Amygdala (tissue), 56 donors: ENCODE measurements at regions not wholly inside any gene's neighbourhood (a gene's known extent, or its start where the extent isn't known, plus 50 kb on each side); places are given as distances from the start of the nearest gene placed in this dataset.

Experiments
- DNase-seq, 56 donors: peaks; one replicate each; lab custom pipeline; 2025; lab: John Stamatoyannopoulos, UW

GRCh38 chr7:13165854-13166253 is 478.4 kb downstream of the ARL4A start:
- DNase-seq, result no peak

GRCh38 chr7:13166801-13167200 is 479.4 kb downstream of the ARL4A start:
- no peak for DNase-seq

GRCh38 chr7:13169356-13169755 is 481.9 kb downstream of the ARL4A start:
- DNase-seq, result no peak

- DNase-seq, result no peak
Measured at GRCh38 chr7:13174991-13175390, 487.6 kb downstream of the ARL4A start.

- no peak for DNase-seq
Measured at GRCh38 chr7:13179011-13179582, 491.7 kb downstream of the ARL4A start.

GRCh38 chr7:13179775-13180523 is 492.5 kb downstream of the ARL4A start:
- DNase-seq, result no peak

GRCh38 chr7:13181216-13181615 is 493.8 kb downstream of the ARL4A start:
- peak in 10 of 56 donors; percentile 2 to 34 (median 6) for DNase-seq

GRCh38 chr7:13185139-13185538 is 497.7 kb downstream of the ARL4A start:
- no peak for DNase-seq

GRCh38 chr7:13188236-13188805 is 500.9 kb downstream of the ARL4A start:
- DNase-seq, result peak in 1 of 56 donors; percentile 5

GRCh38 chr7:13188922-13189321 is 501.5 kb downstream of the ARL4A start:
- no peak for DNase-seq

GRCh38 chr7:13189668-13190067 is 502.2 kb downstream of the ARL4A start:
- no peak for DNase-seq

GRCh38 chr7:13197501-13197900 is 510.1 kb downstream of the ARL4A start:
- no peak for DNase-seq

- DNase-seq, result no peak
Measured at GRCh38 chr7:13198036-13198435, 510.6 kb downstream of the ARL4A start.

- no peak for DNase-seq
Measured at GRCh38 chr7:13198727-13199126, 511.3 kb downstream of the ARL4A start.

GRCh38 chr7:13201628-13202027 is 514.2 kb downstream of the ARL4A start:
- no peak for DNase-seq

- no peak for DNase-seq
Measured at GRCh38 chr7:13217768-13218167, 530.3 kb downstream of the ARL4A start.

GRCh38 chr7:13225068-13225467 is 537.6 kb downstream of the ARL4A start:
- no peak for DNase-seq

- no peak for DNase-seq
Measured at GRCh38 chr7:13226385-13226784, 539.0 kb downstream of the ARL4A start.

- no peak for DNase-seq
Measured at GRCh38 chr7:13231216-13231615, 543.8 kb downstream of the ARL4A start.

- DNase-seq, result no peak
Measured at GRCh38 chr7:13235436-13235835, 548.0 kb downstream of the ARL4A start.

- no peak for DNase-seq
Measured at GRCh38 chr7:13236026-13236425, 548.6 kb downstream of the ARL4A start.

GRCh38 chr7:13240349-13240748 is 552.9 kb downstream of the ARL4A start:
- DNase-seq, result no peak
